LNCAP (cell line): ENCODE measurements at regions not wholly inside any gene's neighbourhood (a gene's known extent, or its start where the extent isn't known, plus 50 kb on each side); places are given as distances from the start of the nearest gene placed in this dataset.

ENCODE experiments used
- TF ChIP-seq, protein P1 (sequence below): fragments of 450-650 bp; IDR thresholded peaks from 2 replicates; pipeline ENCODE4 v1.5.1; 2017; ENCODE audit warnings: mild to moderate bottlenecking

DNA sequence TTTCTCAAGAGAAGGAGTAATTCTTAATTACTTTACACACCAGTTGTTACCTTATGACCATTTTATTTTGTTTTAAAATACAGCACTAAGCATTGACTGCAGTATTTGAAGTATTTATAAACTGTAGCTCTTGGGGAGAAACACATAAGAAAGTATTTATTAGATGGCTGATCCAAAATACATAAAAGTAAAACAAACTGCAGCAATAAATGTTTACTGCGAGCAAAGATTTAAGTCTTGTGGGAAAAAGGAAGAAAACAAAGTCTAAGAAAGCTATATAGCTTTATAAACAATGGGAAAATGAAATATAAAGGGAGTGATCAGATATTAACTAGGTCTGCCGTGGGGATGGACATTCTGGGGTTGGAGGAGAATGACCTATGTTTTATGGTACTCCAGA, 347.2 kb upstream of the ZC3H15 start:
- TF ChIP-seq, protein P1, sequence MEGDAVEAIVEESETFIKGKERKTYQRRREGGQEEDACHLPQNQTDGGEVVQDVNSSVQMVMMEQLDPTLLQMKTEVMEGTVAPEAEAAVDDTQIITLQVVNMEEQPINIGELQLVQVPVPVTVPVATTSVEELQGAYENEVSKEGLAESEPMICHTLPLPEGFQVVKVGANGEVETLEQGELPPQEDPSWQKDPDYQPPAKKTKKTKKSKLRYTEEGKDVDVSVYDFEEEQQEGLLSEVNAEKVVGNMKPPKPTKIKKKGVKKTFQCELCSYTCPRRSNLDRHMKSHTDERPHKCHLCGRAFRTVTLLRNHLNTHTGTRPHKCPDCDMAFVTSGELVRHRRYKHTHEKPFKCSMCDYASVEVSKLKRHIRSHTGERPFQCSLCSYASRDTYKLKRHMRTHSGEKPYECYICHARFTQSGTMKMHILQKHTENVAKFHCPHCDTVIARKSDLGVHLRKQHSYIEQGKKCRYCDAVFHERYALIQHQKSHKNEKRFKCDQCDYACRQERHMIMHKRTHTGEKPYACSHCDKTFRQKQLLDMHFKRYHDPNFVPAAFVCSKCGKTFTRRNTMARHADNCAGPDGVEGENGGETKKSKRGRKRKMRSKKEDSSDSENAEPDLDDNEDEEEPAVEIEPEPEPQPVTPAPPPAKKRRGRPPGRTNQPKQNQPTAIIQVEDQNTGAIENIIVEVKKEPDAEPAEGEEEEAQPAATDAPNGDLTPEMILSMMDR = no peak

DNA sequence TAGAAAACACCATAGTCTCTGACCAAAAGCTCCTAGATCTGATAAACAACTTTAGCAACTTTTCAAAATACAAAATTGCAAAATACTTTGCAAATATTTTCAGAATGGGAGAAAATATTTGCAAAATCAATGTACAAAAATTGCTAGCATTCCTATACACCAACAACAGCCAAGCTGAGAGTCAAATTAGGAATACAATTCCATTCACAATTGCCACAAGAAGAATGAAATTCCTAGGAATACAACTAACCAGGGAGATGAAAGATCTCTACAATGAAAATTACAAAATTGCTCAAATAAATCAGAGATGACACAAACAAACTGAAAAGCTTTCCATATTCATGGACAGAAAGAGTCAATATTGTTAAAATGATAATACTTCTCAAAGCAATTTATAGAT, 327.0 kb upstream of the ZC3H15 start:
- TF ChIP-seq, protein P1 = no peak

DNA sequence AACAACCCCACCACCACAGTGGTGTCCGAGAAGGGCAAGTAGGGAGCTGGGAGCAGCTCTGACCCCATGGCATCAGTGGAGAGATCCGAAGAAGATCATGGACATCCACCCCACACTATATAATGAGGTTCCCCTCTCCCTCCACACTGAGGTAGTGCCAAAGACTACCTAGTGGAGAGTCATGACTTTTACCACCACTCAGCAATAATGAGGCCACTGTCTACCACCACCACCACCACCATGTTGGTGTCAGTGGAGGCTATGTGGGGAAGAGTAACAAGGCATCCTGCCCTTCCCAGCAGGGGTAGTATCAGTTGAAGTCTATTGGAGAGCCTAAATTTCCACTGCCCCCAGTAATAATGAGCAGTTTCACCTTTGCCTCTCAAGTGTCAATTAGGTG, 321.7 kb upstream of the ZC3H15 start:
- TF ChIP-seq, protein P1 = no peak

DNA sequence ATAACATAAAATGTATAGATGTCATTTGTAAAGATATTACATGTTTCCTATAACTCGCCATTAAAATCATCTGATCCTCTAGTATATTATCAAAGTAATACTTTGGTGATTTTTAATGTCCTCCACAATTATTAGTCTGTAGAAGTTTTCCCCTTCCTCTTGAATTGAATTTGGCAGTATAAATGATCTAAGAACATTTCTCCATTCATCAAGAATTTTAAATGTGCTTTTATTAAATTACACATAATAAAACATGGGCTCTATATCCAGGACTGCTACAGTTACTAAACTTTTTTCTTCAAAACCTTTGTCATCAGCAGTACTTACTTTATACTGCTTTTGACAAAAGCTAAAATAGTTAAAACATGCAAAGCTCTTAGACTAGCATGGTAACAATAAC, 315.4 kb upstream of the ZC3H15 start:
- TF ChIP-seq, protein P1 = no peak

DNA sequence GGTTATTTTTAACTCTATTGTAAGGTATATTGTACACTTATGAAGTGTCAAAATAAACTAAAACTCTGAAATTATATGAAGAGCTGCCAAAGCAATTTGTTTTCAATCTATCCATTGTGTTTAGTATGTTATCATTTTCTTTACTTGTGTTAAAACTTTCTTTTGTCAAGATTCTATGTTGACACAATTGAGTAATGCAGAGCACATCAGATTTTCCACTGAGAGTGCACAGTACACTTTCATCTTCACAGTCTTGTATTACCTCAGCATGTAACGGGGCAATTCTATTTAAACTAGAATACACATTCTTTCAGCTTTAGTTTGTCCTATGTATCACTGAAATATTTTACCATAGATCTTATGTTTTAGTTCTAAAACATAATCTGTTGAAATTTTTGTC, 304.4 kb upstream of the ZC3H15 start:
- TF ChIP-seq, protein P1 = no peak

DNA sequence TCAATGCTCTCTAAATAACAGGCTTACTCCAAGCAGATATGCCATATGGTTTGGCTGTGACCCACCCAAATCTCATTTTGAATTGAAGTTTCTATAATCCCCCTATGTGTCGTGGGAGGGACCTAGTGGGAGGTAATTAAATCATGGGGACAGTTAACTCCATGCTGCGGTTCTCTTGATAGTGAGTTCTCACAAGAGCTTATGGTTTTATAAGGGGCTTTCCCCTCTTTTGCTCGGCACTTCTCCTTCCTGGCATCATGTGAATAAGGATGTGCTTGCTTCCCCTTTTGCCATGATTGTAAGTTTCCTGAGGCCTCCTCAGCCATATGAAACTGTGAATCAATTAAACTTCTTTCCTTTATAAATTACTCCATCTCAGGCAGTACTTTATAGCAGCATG, 302.7 kb upstream of the ZC3H15 start:
- TF ChIP-seq, protein P1 = no peak

DNA sequence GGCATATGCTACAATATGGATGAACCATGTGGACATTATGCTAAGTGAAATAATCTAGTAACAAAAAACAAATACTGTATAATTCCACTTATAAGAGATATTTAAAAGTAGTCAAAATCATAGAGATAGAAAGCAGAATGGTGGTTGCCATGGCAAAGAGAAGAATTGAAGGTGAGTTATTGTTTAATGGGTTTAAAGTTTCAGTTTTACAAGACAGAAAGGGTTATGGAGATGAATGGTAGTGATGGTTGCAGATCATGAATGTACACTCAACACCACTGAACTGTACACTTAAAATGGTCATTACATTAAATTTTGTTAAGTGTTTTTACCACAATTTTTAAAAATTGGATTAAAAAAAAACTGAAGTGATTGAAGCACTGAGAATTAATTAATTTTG, 298.2 kb upstream of the ZC3H15 start:
- TF ChIP-seq, protein P1 = no peak

DNA sequence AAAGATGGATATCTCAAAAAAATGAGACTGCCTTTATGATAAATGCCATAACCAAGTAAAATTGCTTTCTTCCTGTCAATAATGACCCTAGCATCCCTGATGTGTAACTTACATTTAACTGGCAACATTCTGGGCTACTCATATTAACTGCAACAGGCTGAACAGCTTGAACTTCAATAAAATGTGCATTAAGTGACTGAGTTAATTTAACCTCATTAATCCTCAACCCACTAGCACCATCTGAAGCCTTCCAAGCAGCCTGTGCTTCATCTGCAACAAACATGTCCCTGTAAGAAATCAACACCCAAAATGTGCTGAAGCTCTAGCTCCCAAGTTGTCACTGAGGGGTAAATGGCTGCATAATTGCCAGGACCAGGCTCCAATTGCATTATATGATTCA, 296.2 kb upstream of the ZC3H15 start:
- TF ChIP-seq, protein P1 = no peak
